ENCODE measurements at regions not wholly inside any gene's neighbourhood (a gene's known extent, or its start where the extent isn't known, plus 50 kb on each side); places are given as distances from the start of the nearest gene placed in this dataset.

- TF ChIP-seq CTCF (IDR thresholded peaks at IDR 0.05) (no peak), ZFX (IDR thresholded peaks at IDR 0.05; ENCODE audit: borderline replicate concordance) (no peak)
These were observed 99.6 kb downstream of the DYRK2 start for GRCh38 chr12:67747869-67748742.

Data from 22Rv1 (cell line).